ENCODE measurements at regions not wholly inside any gene's neighbourhood (a gene's known extent, or its start where the extent isn't known, plus 50 kb on each side); places are given as distances from the start of the nearest gene placed in this dataset.
A peak's percentile ranks its signal among the peaks of the same experiment; 100 is the strongest.

- DNase-seq, result no peak
Observed at GRCh38 chr2:191516260-191516659, 161.7 kb upstream of the NABP1 start.

GRCh38 chr2:191521608-191522208 lies 156.2 kb upstream of the NABP1 start:
- DNase-seq, result peak; percentile 33

DNA sequence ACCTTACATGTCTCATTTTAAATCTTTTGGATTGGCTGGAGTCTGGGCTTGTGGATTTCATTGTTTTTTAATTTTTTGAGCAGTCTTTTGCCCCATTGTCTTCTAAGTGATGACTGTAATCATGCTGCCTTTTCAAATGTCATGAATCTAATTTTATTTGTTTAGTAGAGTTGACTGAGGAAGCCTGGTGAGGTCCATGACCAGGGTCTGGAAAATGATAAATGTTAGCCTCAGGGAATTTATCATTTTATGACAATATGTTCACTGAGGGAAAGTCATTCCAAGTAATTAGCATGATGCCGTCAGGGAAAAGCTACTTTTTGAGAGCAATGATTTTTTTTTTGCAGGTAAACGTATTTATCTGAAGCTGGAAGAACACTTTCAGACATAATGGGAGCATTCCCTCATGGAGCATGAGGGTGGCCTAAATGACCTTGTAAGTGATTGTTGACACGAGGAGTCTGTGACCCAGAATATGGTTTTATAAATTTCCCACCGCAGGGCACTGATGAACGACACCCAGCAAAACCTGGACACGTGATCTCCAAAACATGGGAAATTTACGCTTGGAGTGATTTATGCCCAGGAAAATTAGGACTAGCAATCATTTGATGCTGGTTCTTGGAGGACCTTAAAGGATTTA lies 155.3 kb upstream of the NABP1 start:
- no peak for DNase-seq

GRCh38 chr2:191526091-191526490 lies 151.8 kb upstream of the NABP1 start:
- no peak for DNase-seq

DNA sequence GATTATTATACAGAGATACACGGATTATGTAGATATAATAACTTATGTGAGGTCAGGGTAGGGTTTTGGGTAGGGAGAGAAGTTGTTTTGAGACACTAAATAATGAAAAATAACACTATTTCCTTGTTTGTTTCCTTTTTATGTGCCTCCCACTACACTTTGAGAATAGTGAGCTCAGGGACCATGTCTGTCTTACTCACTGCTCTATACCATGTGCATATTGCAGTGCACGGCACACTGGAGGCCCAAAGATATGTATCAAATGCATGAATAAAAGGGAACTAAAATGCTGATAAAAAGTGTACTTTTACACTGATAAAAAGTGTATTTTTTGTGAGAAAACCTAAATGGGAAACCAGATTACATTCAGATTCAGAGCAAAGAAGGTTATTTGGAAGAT lies 151.4 kb upstream of the NABP1 start:
- no peak for DNase-seq

- no peak for DNase-seq
Observed at GRCh38 chr2:191526953-191527556, 150.9 kb upstream of the NABP1 start.

- no peak for DNase-seq
Observed at GRCh38 chr2:191530618-191531017, 147.3 kb upstream of the NABP1 start.

GRCh38 chr2:191533693-191534180 lies 144.2 kb upstream of the NABP1 start:
- DNase-seq, result no peak

DNA sequence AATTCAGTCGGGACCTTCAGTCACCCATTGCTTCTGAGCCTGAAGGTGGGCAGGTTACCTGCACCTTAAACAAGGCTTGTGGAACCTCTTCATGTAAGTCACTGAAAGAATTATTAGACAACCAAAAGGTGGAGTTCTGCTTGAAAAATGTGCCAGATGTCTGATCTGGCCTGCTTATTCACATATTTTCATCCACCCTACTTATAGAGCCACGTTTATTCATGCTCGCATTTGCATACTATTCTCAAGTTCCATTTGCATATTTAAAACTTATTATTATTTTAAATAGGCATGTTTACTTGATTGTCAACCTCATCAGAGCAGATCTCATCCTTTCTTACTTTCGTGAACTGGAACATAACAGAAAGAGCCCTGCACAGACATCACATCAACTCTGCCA lies 140.0 kb upstream of the NABP1 start:
- no peak for DNase-seq

DNA sequence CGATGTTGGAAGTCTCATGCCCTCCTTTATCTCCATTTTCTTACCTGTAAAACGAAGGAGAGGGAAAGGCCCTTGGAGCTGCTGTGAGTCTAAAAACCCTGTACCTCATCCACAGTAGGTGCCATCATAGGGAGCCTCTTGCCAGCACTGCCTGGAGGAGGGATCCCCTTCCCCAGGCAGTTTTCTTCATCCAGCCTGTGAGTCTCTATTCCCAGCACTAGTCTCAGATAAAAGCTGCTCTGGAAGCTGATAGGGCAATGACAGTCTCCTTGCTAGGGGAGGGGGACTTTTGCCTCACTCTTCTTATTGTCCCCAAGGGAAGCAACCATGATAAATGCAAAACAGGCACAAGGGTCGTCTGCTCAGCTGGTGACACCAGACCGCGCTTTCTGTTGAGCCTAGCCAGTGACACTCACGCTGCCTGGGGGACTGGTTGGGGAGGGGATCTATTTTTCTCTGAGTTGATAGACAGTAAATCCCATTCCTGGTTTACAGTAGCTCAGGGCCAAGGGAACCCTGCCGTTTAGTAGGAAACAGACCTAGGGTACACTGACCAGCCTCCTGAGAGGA lies 139.5 kb upstream of the NABP1 start:
- no peak for DNase-seq

GRCh38 chr2:191539068-191539467 lies 138.9 kb upstream of the NABP1 start:
- DNase-seq, result peak; percentile 44

DNA sequence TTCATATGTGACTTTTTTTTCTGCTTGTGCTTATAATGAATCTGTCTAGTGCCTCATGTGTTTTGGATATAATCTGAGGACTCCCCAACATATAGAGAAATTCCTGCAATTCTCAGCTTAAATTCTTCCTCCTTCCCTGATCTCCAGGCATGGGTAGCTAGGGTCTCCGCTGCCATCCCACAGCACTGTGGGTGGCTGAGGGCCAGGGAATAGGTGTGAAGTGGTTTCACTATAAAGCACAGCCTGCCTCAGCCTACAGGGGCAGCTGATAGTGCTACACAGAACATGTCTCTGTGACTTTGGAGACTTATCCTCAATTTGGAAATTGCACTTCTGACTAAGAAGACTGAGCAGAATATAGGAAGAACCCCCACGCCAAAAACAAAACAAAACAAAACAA lies 137.3 kb upstream of the NABP1 start:
- DNase-seq, result no peak

DNA sequence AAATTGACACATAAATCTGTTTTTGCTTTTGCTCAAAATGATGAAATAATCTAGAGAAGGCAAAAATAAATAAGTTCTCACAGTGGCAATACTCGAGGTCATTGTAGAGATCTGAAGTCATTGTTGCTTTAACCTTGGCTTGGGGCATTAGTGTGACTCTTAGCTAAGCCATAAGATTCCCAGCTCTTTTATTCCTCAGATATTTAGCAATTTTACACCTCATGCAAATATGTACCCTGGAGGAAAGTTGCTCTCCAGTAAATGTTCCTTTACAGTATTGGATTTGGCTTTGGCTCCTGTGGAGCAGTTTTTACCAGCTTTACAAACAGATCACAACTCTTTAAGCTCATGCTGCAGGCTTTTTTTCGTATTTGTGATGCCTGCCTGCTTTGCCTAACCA lies 134.2 kb upstream of the NABP1 start:
- DNase-seq, result no peak

DNA sequence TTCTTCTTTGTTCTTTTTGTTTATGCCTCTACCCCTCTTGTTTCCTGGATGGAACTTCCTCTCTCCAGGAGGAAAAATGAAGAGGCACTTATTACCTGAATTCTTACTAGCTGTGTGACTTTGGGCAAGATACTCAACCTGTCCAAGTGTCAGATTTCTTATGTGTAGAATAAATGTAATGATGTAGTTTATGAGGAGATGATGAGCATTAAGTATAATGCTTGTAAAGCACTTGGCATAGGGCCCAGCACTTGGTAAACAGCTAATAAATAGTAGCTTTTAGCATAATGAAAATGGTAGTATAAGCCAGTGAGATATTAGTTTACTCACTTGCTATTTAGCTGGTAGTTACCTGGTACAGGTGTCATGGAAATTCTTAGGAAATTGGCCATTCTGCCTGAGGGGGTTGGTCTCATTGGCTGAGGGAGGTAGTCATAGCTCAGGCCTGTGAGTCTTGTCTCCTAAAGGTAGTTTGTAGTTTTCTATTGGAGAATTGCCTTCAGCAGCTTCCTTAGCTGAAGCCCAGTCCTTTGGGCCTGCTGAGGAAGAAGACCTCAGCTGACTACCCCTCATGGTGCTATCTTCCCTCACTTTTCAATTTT lies 133.4 kb upstream of the NABP1 start:
- no peak for DNase-seq

DNA sequence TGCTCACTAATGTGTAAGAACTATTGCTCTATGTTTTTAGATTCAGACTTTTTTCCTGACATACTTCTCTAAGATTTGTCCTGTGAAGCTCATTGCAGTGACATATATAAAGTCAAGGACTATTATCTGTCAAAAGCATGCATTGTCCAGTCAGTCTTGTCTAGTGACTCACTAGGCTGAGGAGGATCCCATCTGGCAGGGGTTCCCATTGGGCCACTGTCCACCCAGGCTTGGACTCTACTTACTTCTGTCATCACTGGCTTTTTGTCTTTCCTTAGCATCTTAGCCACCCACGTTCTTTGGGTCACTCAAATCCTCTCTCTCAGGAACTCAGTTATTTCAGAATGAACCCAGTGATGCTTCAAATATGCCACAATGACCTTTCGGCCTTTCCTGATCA lies 132.6 kb upstream of the NABP1 start:
- DNase-seq, result no peak

- DNase-seq, result no peak
Observed at GRCh38 chr2:191552066-191552465, 125.9 kb upstream of the NABP1 start.

- no peak for DNase-seq
Observed at GRCh38 chr2:191554240-191554639, 123.7 kb upstream of the NABP1 start.

- DNase-seq, result peak; percentile 71
Observed at GRCh38 chr2:191555092-191555742, 122.7 kb upstream of the NABP1 start.

- no peak for DNase-seq
Observed at GRCh38 chr2:191556463-191556862, 121.5 kb upstream of the NABP1 start.

DNA sequence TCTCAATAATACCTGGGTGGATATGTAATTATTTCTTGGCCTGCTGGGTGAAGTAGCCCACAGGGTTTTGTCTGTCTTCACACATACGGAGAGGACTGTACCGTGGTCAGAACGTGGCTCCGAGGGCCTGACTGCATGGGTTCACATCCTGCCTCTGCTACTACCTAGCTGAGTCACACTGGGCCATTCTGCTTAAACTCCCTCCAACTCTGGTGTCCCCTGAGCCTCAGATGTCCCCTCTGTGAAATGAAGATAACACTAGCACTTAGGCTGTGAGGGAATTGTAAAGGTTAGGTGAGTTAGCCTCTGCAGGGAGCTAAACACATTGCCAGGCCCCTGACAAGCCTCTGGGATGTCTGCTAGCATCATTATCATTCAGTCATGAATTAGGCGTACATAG lies 120.1 kb upstream of the NABP1 start:
- no peak for DNase-seq

GRCh38 chr2:191559569-191559968 lies 118.4 kb upstream of the NABP1 start:
- no peak for DNase-seq

DNA sequence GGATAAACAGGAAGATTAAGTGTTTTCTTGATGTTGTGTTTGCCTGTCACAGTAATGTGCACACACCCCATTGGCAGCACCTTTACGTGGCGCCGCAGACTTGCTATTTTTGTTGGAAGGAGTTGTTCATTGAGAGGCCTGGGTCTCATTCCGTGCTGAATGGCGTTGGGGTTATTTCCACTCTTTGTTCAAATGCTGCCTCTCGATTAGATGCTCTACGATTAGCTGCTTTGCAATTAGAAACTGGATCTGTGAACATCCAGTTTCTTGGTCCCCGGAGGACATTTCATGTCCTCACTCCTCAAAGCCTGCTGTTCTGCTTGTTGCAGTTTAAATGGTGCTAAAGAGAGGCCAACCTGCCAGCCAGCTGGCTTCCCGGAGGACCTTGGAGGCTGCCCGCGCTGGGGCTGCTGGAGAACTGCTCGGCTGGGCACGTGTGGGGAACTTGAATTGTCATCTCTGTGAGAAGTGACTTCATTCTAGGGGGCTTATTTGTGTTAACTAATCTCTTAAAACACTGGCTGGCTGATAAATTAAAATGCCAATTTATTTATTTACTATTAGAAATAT lies 117.4 kb upstream of the NABP1 start:
- DNase-seq, result no peak

DNA sequence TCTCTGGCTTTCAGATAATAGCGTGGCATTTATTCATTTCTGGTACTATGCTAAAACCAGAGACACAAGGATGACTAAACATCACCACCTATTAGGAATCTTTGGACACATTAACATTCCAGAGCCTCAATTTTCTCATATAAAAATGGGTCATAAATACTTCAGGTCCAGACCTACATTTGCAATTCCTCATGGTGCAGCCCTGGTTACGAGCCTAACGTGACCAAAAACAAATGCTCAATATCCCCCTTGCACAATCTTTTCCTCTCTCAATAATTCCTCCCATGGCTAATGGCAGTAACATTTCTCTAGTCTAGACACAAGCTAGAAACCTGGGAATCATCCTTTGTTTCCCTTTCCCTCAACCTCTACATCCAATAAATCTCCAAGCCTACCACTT lies 112.8 kb upstream of the NABP1 start:
- DNase-seq, result no peak
